Colonic mucosa (tissue), 4 donors: ENCODE measurements at regions not wholly inside any gene's neighbourhood (a gene's known extent, or its start where the extent isn't known, plus 50 kb on each side); places are given as distances from the start of the nearest gene placed in this dataset.
"Not testable (repeated sequence)": the region's sequence is repeated elsewhere in the genome, so short reads cannot be mapped to it uniquely, and the experiment has no call there.

Experiments
- DNase-seq: peaks from one replicate; pipeline ENCODE4 v3.0.0-alpha.2; 2020
- H3K27ac ChIP-seq: fragments of 200-600 bp; one replicate; pipeline ENCODE4 v1.8.0; 2021
- H3K27me3 ChIP-seq: fragments of 200-600 bp; one replicate; pipeline ENCODE4 v1.8.0; 2021
- H3K36me3 ChIP-seq: fragments of 200-600 bp; one replicate; pipeline ENCODE4 v1.8.0; 2021
- H3K4me1 ChIP-seq: fragments of 200-600 bp; one replicate; pipeline ENCODE4 v1.8.0; 2021; ENCODE audit warnings: mild to moderate bottlenecking
- H3K4me3 ChIP-seq: fragments of 200-600 bp; one replicate; pipeline ENCODE4 v1.8.0; 2021
- H3K9ac ChIP-seq, 2 donors: one replicate each; pipeline ENCODE4 v1.7.0; 2013; ENCODE audit warnings: control low read depth in 2 of 2, low read depth in 2 of 2, low read length in 2 of 2
- H3K9me3 ChIP-seq: fragments of 200-600 bp; one replicate; pipeline ENCODE4 v1.8.0; 2021
- intact Hi-C: fragments of 100-400 bp; cut with DNase I; formaldehyde crosslinking; loops from one replicate; pipeline ENCODE4 v1.14.1; 2022
- TF ChIP-seq, protein P1 (sequence below): fragments of 200-600 bp; IDR thresholded peaks from one replicate; pipeline ENCODE4 v1.8.0; 2022; ENCODE audit warnings: antibody characterized with exemption, mild to moderate bottlenecking
- donor health status: healthy.
- donor health status: DM: no; HTN: no; CAD: no.
- donor health status: DM: no; HTN: no; CAD: no.

DNA sequence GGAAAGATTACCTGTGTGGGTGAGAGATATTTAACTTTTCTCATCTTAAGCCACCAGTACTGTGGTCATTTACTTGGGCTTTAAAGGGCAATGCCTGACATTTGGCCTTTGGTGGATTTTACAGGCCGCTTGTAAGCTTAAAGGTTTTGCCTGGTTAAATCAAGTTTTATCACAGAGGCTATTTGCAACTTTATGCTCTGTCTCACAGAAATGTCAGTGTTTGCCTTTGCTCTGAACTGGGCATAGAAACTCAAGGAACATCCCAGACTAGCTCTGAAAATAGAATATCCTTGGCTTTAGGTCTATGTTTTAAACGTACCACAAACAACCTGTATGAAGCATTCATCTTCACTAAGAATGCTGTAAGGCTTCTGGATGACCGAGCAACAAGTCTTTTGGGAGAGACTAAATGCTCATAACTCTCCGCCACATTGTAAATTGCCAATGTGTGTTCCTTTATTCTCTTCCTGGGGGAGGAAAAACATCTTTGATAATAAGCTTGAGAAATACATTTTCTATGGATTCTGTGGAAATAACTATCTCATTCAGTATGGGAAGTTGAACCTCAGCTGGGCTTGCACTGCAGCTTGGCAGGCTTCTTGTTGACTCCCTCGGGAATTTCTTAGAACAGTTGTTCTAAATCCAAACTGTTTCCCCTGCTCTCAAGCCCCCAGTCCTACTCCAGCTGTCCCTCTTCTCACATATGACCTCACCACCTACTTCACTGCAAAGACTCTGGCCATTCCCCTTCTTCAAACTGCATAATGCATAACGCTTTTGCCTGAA is 105.8 kb upstream of the WDR44 start:
- Histone ChIP-seq H3K9ac (no peak overlapping the region), H3K4me3 (no peak overlapping the region), H3K9me3 (no peaks in the 10 kb centered on the region), H3K27ac (no peak overlapping the region), H3K4me1 (no peaks in the 10 kb centered on the region), H3K36me3 (no peaks in the 10 kb centered on the region), H3K27me3 (no peaks in the 10 kb centered on the region)
- TF ChIP-seq, protein P1, sequence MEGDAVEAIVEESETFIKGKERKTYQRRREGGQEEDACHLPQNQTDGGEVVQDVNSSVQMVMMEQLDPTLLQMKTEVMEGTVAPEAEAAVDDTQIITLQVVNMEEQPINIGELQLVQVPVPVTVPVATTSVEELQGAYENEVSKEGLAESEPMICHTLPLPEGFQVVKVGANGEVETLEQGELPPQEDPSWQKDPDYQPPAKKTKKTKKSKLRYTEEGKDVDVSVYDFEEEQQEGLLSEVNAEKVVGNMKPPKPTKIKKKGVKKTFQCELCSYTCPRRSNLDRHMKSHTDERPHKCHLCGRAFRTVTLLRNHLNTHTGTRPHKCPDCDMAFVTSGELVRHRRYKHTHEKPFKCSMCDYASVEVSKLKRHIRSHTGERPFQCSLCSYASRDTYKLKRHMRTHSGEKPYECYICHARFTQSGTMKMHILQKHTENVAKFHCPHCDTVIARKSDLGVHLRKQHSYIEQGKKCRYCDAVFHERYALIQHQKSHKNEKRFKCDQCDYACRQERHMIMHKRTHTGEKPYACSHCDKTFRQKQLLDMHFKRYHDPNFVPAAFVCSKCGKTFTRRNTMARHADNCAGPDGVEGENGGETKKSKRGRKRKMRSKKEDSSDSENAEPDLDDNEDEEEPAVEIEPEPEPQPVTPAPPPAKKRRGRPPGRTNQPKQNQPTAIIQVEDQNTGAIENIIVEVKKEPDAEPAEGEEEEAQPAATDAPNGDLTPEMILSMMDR: no peak
- no peak for DNase-seq
- intact Hi-C loops: no loop called here

DNA sequence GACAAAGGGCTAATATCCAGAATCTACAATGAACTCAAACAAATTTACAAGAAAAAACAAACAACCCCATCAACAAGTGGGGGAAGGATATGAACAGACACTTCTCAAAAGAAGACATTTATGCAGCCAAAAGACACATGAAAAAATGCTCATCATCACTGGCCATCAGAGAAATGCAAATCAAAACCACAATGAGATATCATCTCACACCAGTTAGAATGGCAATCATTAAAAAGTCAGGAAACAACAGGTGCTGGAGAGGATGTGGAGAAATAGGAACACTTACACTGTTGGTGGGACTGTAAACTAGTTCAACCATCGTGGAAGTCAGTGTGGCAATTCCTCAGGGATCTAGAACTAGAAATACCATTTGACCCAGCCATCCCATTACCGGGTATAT is 98.9 kb upstream of the WDR44 start:
- H3K27me3 ChIP-seq, H3K27ac ChIP-seq, intact Hi-C loops, DNase-seq, H3K4me1 ChIP-seq, H3K4me3 ChIP-seq, H3K36me3 ChIP-seq, H3K9me3 ChIP-seq, H3K9ac ChIP-seq: not testable (repeated sequence)

DNA sequence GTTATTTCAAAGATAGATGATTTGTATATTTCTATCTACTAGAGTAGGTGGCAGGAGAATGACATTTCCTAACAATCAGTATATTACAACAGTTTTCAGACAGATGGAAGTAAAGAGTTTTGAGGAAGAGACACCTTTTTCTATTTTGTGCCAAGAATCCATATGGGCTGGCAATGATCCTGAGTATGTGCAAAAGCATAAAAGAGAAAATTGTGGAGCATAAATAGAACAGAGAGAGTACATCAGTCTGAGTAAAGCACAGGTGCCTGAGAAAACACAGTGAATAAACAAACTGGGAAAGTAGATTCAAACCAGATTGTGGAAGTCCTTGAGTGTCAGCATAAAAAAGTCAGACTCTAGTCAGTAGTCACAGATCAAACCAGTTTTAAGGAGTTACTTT is 96.8 kb upstream of the WDR44 start:
- DNase-seq: no peak
- Histone ChIP-seq H3K27ac (no peak overlapping the region), H3K4me1 (no peaks in the 10 kb centered on the region), H3K4me3 (no peak overlapping the region), H3K27me3 (no peaks in the 10 kb centered on the region), H3K9ac (no peak overlapping the region), H3K9me3 (no peaks in the 10 kb centered on the region), H3K36me3 (no peaks in the 10 kb centered on the region)
- TF ChIP-seq, protein P1: no peak
- intact Hi-C loops: no loop called here

DNA sequence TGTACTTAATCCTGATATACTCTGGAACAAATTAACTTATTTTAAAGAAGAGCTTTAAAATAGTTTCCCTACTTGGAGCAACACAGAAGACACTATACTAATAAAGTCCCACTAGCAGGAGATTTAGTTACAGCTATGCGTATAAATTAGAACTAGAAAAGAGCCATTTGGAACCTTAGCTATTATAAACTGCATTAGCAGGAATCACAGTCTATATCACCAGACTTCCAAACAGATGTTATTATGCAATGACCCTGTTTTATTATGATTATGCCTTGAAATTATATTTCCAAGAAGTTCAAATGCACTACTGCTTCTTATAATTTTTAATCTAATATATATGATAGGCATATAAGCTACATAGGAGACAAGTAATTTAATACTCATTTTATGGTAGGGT is 95.5 kb upstream of the WDR44 start:
- TF ChIP-seq, protein P1: no peak

DNA sequence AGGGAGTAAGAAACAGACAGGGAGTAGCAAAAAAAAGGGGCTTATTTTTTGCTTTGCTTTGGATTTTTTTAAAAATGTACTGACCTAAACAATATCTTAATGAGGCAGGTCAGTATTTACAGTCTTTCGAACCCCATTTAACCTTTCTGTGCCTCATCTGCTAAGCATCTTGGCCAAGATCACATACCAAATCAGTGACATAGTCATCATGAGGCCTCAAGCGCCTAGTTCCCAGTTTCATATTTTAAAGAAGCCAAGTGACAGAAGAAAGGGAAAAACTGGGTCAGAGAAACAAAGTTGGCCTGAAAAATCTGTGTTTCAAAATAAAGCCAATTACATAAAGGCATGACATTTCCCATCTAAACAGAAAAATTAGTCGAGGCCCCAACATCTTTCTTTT is 94.6 kb upstream of the WDR44 start:
- TF ChIP-seq, protein P1: no peak
- H3K36me3 ChIP-seq: no peaks in the 10 kb centered on the region
- no peak for DNase-seq
- H3K27ac ChIP-seq: no peak overlapping the region
- no peaks in the 10 kb centered on the region for H3K9me3 ChIP-seq
- no peak overlapping the region for H3K9ac ChIP-seq
- intact Hi-C loops: no loop called here
- H3K4me3 ChIP-seq: no peak overlapping the region
- no peaks in the 10 kb centered on the region for H3K4me1 ChIP-seq
- no peaks in the 10 kb centered on the region for H3K27me3 ChIP-seq

More for the DNA sequence above, 95.5 kb upstream of the WDR44 start:
- H3K36me3 ChIP-seq: no peaks in the 10 kb centered on the region
- H3K27ac ChIP-seq: no peak overlapping the region
- H3K9ac ChIP-seq: no peak overlapping the region
- intact Hi-C loops: no loop called here
- H3K4me3 ChIP-seq: no peak overlapping the region
- no peaks in the 10 kb centered on the region for H3K27me3 ChIP-seq
- no peak for DNase-seq
- H3K4me1 ChIP-seq: no peaks in the 10 kb centered on the region
- no peaks in the 10 kb centered on the region for H3K9me3 ChIP-seq

GRCh38 chrX:118252967-118253366 is 92.9 kb upstream of the WDR44 start:
- Histone ChIP-seq H3K36me3 (no peaks in the 10 kb centered on the region), H3K27me3 (no peaks in the 10 kb centered on the region), H3K9me3 (no peaks in the 10 kb centered on the region), H3K4me3 (no peak overlapping the region), H3K9ac (no peak overlapping the region), H3K4me1 (no peaks in the 10 kb centered on the region), H3K27ac (no peak overlapping the region)
- TF ChIP-seq, protein P1: no peak
- intact Hi-C loops: no loop called here
- DNase-seq: no peak
